SHP77 (cell line): ENCODE measurements at regions not wholly inside any gene's neighbourhood (a gene's known extent, or its start where the extent isn't known, plus 50 kb on each side); places are given as distances from the start of the nearest gene placed in this dataset.

Source experiments
- DNase-seq, 2 experiments: peaks; one replicate each; lab custom pipeline; 2025; lab: John Stamatoyannopoulos, UW

DNA sequence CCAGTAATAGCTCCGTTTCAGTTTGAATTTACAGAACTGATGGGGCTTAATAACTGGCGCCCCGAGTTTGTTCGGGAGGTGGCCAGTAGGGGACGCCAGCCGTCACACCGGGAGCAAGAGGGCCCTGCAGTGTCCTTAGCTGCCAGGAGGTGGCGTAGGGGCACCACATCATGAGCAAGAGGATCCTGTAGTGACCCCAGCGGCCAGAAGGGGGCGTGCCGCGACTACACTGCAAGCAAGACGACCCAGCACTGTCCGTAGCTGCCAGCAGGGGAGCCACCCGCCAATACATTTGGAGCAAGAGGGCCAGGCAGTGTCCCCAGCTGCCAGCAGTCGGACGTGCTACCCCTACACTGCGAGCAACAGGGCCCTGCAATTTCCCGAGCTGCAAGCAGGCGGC is 663.7 kb upstream of the B3GAT1 start:
- DNase-seq = no peak

- DNase-seq = no peak
These were observed 662.5 kb upstream of the B3GAT1 start for GRCh38 chr11:135074397-135074998.

- no peak for DNase-seq
These were observed 661.8 kb upstream of the B3GAT1 start for GRCh38 chr11:135073870-135074269.

DNA sequence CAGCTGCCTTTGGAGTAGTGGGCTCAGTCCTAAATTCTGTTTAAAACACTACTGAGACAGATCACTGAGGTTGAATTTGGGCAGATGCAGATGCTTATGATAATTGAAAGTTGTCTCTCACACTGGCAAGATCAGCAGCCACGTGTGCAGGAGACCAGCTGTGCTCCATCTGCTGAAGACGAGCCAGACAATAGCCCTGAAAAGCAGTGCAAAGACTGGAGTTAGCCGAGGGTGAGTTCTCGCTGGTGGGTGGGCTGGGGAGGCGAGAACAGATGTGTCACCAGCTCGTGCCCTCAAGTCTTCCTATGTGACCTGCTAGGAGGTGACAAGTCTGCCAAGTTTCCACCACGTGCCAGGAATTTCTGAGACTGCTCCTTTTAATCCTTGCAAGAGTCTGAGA is 661.3 kb upstream of the B3GAT1 start:
- DNase-seq = no peak

DNA sequence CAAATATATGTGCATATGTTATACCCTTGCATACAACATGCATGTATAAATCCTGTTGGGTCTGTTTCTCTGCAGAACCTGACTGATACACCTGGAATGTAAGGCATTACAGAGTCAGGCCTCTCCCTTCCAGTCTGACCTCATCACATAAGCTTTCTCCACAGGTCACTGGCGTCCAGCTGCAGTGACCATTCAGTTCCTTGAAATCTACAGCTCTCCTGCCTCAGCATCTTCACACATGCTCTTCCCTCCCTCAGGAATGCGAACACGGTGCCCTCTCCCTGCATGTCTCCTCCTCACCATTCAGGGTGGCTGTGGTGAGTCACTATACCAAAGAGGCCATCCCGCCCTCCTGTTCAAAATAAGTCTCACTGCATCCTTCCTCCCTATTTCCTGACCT is 657.8 kb upstream of the B3GAT1 start:
- DNase-seq = no peak

DNA sequence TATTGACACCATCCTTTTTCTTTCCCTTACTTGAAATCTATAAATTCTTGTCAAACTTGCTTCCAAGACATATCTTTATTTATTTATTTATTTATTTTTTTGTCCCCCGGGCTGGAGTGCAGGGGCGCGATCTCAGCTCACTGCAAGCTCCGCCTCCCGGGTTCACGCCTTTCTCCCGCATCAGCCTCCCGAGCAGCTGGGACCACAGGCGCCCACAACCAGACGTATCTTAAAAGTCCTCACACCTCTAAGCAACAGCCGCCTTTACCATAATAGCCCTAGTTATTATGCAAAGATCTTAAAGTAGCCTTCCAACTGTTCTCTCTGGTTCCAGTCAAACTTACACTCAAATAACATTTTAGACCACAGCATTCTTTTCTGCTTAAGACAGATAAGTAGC is 657.0 kb upstream of the B3GAT1 start:
- no peak for DNase-seq

- no peak for DNase-seq
These were observed 651.0 kb upstream of the B3GAT1 start for GRCh38 chr11:135062994-135063393.

DNA sequence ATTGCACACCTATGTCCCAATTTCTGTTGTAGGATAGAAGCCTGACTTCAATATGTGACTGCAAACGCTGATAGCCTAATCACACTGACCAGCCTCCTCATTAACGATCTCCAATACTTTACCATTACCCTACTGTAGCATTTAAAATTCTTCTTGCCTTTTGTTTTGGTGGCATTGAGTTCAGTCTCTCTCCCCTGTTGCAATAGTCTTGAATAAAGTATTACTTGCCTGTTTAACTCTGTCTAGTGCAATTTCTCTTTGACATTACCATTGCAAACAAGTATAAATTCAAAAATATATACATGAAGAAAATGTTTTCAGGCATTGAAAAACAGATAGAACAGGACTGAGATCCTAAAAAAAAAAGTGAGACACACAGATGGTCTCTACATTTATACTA is 649.1 kb upstream of the B3GAT1 start:
- DNase-seq = no peak

DNA sequence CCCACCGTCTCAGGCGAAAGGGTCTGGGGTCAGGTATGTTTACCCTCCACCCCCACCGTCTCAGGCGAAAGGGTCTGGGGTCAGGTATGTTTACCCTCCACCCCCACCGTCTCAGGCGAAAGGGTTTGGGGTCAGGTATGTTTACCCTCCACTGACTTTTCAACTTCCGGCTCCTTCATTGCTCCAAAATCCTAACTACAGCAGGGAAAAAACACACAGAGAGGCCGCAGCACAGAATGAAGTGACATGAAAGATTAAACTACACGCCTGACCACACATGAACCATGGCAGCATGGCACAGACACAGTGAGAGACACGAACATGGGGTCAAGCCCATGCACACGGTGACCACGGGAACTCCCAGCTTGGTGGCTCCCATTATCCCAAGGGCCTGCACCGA is 634.9 kb upstream of the B3GAT1 start:
- no peak for DNase-seq

DNA sequence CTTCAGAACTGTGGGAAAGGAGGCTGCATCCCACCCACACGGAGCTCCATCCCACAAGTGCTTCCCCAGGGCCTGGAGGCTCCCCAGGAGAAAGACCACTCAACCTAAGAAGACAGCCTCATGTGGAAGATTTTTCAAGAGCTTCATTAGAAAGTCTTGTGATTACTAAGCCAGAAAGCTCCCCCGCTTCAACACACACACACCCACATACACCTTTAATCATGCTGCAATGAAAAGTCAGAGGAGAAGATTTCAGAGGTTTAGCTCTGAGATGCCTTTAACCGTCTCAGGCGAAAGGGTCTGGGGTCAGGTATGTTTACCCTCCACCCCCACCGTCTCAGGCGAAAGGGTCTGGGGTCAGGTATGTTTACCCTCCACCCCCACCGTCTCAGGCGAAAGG is 634.5 kb upstream of the B3GAT1 start:
- DNase-seq = no peak

GRCh38 chr11:135043434-135043833 is 631.4 kb upstream of the B3GAT1 start:
- DNase-seq = no peak

GRCh38 chr11:135037828-135038227 is 625.8 kb upstream of the B3GAT1 start:
- no peak for DNase-seq

DNA sequence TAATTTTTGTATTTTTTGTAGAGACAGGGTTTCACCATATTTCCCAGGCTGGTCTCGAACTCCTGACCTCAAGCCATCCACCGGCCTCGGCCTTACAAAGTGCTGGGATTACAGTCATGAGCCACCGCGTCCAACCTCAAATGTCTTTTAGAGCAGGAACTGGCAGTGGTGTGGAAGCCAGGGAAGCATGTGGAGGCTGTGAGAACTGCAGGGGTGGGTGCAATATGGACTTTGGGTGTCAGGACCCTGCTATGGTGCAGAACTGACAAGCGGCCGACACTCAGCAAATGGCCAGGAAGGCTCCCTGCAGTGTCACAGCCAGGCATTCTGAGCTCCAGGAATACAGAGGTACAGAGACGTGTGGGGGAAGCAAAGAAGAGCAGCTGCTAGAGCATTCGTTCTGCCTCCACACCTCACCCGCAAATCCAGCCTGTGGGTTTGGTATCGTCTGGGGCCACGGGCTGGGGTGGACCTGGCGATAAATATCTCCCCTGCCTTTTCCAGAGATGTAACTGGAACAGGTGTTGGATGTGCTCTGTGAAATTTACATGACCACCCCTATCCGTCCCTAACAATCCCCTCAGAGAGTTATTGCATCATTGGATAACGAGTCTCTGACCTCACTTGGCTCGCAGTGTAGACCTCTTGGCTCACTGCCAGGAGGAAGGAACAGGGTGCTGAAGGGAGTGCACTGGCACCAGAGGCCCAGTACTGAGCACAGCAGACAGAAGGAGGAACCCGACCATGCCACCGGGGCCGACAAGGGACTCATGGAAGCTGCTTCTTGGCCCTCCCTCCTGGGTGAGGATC is 624.7 kb upstream of the B3GAT1 start:
- no peak for DNase-seq

DNA sequence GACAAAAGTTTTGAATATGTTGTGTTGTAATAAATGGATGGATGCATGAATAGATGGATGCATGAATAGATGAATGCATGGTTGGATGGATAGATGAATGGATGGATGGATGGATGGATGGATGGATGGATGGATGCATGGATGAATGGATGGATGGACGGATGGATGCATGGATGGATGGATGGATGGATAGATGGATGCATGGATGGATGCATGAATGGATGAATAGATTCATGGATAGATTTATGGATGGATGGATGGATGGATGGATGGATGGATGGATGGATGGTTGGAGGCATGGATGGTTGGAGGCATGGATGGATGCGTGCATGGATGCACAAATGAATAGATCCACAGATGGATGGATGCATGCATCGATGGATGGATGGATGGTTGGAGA is 623.2 kb upstream of the B3GAT1 start:
- no peak for DNase-seq

DNA sequence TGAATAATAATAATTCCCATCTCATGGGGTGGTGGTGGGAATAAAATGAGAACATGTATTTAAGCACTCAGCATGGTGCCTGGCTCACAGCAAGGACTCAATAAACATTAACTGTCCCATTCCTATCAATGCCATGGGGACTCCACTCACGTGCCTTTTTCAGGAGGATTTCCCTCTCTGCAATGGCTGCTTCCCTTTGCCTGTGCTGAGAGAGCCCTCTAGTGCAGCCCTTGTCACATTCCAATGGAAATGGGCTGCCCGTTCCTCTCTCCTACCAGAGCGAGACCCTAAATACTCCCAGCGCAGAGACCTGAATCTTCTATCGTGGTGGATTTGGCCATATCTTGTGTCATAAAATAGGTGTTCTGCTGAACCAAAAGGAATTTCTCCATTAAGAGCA is 621.5 kb upstream of the B3GAT1 start:
- DNase-seq = no peak

GRCh38 chr11:135031205-135031989 is 619.4 kb upstream of the B3GAT1 start:
- no peak for DNase-seq

DNA sequence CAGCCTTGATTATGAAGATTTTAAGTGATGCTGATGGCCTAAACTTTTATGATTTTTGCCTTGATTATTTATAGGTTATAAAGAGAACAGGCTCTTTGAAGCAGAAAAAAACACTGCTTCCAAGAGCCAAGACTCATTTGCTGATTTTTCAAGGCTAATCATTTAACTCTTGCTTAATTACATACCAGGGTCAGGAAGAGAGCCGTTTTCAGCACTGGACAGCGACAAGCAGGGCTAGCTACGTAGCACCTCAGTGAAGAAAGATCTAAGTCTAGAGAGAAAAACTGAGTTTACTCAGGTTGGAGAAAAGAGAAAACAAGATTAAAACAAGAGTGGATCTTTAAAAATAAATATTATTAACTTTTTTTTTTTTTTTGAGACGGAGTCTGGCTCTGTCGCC is 615.4 kb upstream of the B3GAT1 start:
- no peak for DNase-seq

DNA sequence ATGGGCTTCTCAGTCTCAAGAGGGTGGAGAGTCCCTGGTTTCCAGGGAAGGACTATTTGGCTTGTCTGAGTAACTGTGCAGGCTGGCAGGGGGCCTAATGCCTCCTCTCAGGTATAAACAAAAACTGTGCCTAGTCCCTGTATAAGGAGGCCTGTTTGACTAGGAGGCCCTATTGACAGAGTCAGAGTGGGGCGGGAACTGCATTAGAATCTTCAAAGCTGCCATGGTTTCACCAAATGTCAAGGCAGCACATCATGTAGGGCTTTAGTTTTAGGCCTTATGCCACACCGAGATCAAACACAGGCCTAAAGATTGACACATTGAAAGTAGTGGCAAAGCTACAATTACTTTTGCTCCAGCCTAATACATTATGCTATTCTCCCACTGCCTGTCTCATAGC is 611.5 kb upstream of the B3GAT1 start:
- DNase-seq = no peak

DNA sequence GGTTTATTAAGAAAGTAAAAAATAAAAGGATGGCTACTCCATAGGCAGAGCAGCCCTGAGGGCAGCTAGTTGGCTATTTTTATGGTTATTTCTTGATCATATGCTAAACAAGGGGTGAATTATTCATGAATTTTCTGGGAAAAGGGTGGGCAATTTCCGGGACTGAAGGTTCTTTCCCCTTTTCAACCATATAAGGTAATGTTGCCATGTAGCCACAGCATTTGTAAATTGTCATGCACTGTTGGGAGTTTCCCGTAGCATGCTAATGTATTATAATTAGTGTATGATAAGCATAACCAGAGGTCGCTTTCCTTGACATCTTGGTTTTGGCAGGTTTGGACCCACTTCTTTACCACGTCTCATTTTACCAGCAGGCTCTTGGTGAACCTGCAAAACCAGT is 610.4 kb upstream of the B3GAT1 start:
- DNase-seq = no peak

- no peak for DNase-seq
These were observed 607.9 kb upstream of the B3GAT1 start for GRCh38 chr11:135019899-135020298.

- DNase-seq = no peak
These were observed 607.4 kb upstream of the B3GAT1 start for GRCh38 chr11:135019343-135019871.

DNA sequence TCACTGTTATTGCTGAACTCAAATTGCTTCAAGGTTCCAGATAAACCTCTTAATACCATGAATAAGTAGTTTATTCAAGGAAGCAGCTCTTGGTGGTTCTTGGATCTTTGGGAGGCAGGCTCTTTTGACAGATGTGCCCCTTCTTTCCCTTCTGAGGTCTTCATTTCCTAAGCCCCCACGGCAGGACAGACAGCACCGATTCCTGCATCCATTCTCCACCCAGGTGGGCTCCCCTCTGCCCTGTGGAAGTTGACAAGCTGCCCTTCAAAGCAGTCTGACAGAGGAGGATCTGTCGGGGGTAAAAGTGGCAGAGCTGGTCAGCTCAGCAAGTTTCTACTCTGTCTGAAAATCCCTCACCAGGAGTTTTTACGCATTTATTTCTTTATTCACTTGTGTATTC is 605.3 kb upstream of the B3GAT1 start:
- DNase-seq = no peak

GRCh38 chr11:135015966-135016365 is 603.9 kb upstream of the B3GAT1 start:
- DNase-seq = no peak
